ENCODE measurements at regions not wholly inside any gene's neighbourhood (a gene's known extent, or its start where the extent isn't known, plus 50 kb on each side); places are given as distances from the start of the nearest gene placed in this dataset.

DNA sequence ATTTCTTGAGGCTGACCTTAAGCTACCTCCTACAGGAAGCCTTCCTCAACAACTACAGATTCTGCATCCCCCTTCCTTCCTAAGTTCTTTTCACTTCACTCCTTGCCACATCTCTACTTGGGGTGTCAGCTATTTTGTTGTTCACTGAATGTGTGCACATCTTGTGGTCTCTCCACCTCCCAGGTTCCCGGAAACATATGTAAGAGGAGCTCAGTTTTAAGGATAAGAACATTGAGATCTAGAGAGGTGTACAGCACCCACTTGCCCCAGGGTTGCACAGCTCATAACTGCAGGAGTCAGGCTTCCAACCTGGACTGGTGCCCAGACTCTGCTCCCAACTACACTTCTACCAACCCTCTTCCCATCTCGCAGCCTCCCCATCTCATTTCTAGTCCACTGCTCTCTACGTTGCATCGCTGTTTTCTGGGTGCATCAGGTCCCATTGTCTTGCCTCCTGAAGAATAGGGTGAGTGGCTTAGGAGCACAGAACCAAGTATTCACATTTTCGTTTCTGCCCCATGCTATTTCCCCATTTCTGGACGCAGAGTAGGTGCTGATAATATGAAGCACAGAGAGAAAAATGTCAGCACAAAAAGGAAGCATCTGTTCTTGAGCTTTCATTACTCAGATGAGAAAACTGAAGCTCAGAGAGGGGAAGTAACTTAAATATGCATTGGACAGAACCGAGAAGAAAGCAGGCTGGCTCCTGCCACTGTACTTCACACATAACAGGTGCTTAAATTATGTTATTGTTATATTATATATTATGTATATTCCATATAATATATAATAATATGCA lies 292.0 kb upstream of the CCL2 start:
- Mint-ChIP-seq H3K4me1 (ENCODE audit: unreplicated experiment) (peaks cover under 1% of the 10 kb centered on the region), H3K9me3 (peaks cover 4% of the 10 kb centered on the region), H3K4me3 (no peak overlapping the region), H3K27me3 (peaks cover 13% of the 10 kb centered on the region), H3K36me3 (no peaks in the 10 kb centered on the region), H3K27ac (no peak overlapping the region)
- TF ChIP-seq, protein P1, sequence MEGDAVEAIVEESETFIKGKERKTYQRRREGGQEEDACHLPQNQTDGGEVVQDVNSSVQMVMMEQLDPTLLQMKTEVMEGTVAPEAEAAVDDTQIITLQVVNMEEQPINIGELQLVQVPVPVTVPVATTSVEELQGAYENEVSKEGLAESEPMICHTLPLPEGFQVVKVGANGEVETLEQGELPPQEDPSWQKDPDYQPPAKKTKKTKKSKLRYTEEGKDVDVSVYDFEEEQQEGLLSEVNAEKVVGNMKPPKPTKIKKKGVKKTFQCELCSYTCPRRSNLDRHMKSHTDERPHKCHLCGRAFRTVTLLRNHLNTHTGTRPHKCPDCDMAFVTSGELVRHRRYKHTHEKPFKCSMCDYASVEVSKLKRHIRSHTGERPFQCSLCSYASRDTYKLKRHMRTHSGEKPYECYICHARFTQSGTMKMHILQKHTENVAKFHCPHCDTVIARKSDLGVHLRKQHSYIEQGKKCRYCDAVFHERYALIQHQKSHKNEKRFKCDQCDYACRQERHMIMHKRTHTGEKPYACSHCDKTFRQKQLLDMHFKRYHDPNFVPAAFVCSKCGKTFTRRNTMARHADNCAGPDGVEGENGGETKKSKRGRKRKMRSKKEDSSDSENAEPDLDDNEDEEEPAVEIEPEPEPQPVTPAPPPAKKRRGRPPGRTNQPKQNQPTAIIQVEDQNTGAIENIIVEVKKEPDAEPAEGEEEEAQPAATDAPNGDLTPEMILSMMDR (conservative IDR thresholded peaks at IDR 0.05): no peak
- DNase-seq (ENCODE audit: extremely low spot score, unreplicated experiment): no peak

DNA sequence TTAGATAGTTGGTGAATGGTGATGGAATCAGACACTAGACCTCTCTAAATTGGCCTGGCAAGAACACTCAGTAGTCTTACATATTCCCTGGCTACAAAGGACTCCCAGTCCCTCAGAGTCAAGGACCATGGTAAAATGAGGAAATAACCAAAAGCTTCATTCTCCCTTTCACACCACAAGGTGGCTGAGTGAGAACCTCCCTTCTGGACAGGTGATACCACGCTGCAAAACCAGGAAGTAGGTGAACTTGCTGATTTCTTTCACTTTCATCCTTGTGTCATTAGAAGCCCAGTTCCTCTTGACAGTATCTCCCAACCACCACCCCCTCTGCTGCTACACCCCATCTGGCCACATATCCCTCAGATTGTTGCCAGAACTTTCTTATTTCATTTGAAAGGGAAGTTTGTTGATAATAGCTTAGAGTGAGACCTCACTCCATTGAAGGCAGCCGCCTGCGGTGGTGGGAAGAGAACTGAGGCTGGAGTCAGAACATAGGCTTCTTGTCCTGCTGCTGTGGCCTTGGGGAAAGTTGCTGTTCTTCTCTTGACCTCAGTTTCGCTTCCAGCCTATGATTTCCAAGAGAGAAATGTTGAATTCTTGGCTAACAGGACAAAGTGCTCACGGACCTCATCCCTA lies 290.6 kb upstream of the CCL2 start:
- Mint-ChIP-seq H3K9me3 (peaks cover 4% of the 10 kb centered on the region), H3K36me3 (no peaks in the 10 kb centered on the region), H3K4me1 (ENCODE audit: unreplicated experiment) (peaks cover 4% of the 10 kb centered on the region), H3K27me3 (peaks cover 10% of the 10 kb centered on the region), H3K27ac (no peak overlapping the region), H3K4me3 (no peak overlapping the region)
- DNase-seq (ENCODE audit: extremely low spot score, unreplicated experiment): no peak
- TF ChIP-seq, protein P1 (conservative IDR thresholded peaks at IDR 0.05): no peak

GRCh38 chr17:33966410-33967059 lies 288.6 kb upstream of the CCL2 start:
- DNase-seq (ENCODE audit: extremely low spot score, unreplicated experiment): no peak
- Mint-ChIP-seq H3K27me3 (peaks cover 7% of the 10 kb centered on the region), H3K9me3 (no peaks in the 10 kb centered on the region), H3K4me1 (ENCODE audit: unreplicated experiment) (peaks cover 4% of the 10 kb centered on the region), H3K36me3 (no peaks in the 10 kb centered on the region), H3K4me3 (no peak overlapping the region), H3K27ac (no peak overlapping the region)
- TF ChIP-seq, protein P1 (conservative IDR thresholded peaks at IDR 0.05): no peak

DNA sequence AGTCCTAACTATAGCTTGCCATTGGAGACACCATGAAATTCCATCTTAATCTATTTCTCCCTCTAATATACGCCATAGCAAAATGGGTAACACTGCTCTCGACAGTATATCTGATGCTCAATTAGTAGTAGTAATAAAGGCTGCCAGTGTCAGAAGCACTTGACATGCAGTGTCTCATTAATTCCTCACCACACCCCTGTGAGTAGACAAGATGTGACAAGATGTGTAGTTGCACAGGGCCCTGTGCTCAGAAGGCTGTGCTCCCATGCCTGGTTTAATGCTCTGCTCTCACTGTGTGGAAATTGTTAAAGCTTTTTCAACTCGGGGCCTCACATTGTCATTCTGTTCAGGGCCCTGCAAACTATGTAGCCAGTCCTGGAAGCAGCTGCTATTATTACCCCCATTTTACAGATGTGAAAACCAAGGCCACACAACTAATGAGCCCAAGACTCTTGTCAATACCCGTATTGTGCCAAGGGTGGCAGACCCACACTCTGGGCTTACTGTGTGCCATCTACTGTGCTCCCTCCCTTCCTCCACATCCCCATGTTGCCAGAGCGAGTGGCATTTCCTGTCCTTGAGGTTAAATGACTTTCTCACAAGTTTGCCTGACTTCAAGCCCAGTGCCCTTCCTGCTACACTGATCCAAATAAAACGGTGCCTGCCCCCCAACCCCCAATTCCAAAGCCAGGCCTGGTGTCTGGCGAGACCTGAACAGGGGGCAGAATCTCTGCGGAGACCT lies 287.3 kb upstream of the CCL2 start:
- peaks cover 4% of the 10 kb centered on the region for H3K4me1 Mint-ChIP-seq (ENCODE audit: unreplicated experiment)
- no peak overlapping the region for H3K27ac Mint-ChIP-seq
- no peaks in the 10 kb centered on the region for H3K9me3 Mint-ChIP-seq
- TF ChIP-seq, protein P1 (conservative IDR thresholded peaks at IDR 0.05): no peak
- no peak for DNase-seq (ENCODE audit: extremely low spot score, unreplicated experiment)
- H3K4me3 Mint-ChIP-seq: no peak overlapping the region
- no peaks in the 10 kb centered on the region for H3K36me3 Mint-ChIP-seq
- H3K27me3 Mint-ChIP-seq: peaks cover 9% of the 10 kb centered on the region

GRCh38 chr17:33968350-33969044 lies 286.6 kb upstream of the CCL2 start:
- peaks cover 9% of the 10 kb centered on the region for H3K27me3 Mint-ChIP-seq
- no peak overlapping the region for H3K4me3 Mint-ChIP-seq
- no peaks in the 10 kb centered on the region for H3K36me3 Mint-ChIP-seq
- H3K9me3 Mint-ChIP-seq: no peaks in the 10 kb centered on the region
- H3K27ac Mint-ChIP-seq: no peak overlapping the region
- DNase-seq (ENCODE audit: extremely low spot score, unreplicated experiment): no peak
- H3K4me1 Mint-ChIP-seq (ENCODE audit: unreplicated experiment): peaks cover 4% of the 10 kb centered on the region
- TF ChIP-seq, protein P1 (conservative IDR thresholded peaks at IDR 0.05): no peak
